H1 (cell line): ENCODE measurements at regions not wholly inside any gene's neighbourhood (a gene's known extent, or its start where the extent isn't known, plus 50 kb on each side); places are given as distances from the start of the nearest gene placed in this dataset.

Source experiments
- CTCF ChIA-PET: fragments of 300-600 bp; sonication (Branson Sonifier 250); formaldehyde crosslinking; loops from one replicate; lab custom pipeline; 2021; ENCODE audit not compliant: partially characterized antibody; lab: Charles Lee
- POLR2A ChIA-PET: fragments of 300-600 bp; sonication (Branson Sonifier 250); formaldehyde crosslinking; loops from one replicate; lab custom pipeline; 2021; ENCODE audit warnings: inconsistent platforms; ENCODE audit not compliant: partially characterized antibody; lab: Charles Lee
- DNase-seq, 2 experiments: peaks; one replicate each; pipeline versions ENCODE4 v3.0.0 to v3.0.0-alpha.2; 2010 to 2022; ENCODE audit warnings: low spot score in 2 of 2, low read depth in 1 of 2, mixed read lengths in 1 of 2
- FAIRE-seq: peaks from 2 replicates; lab custom pipeline; 2011; peaks lifted over from hg19 to GRCh38; lab: Jason Lieb, UNC
- H2AFZ ChIP-seq: 2 replicates; pipeline ENCODE4 v1.8.1; 2012; ENCODE audit warnings: low read length, inconsistent platforms
- H2AK5ac ChIP-seq: 2 replicates; pipeline ENCODE4 v1.6.1; 2013; ENCODE audit warnings: low read depth, low read length
- H2BK120ac ChIP-seq: replicated peaks from 2 replicates; pipeline ENCODE3; 2013; ENCODE audit warnings: low read depth, low read length, inconsistent platforms
- H2BK12ac ChIP-seq: 2 replicates; pipeline ENCODE4 v1.6.1; 2013; ENCODE audit warnings: low read depth, low read length
- H2BK15ac ChIP-seq: 2 replicates; pipeline ENCODE4 v1.6.1; 2013; ENCODE audit warnings: low read length
- H2BK20ac ChIP-seq: 2 replicates; pipeline ENCODE4 v1.6.1; 2013; ENCODE audit warnings: low read length
- H2BK5ac ChIP-seq: 2 replicates; pipeline ENCODE4 v1.6.1; 2013; ENCODE audit warnings: low read depth, low read length
- H3K14ac ChIP-seq: 2 replicates; pipeline ENCODE4 v1.6.1; 2013; ENCODE audit warnings: inconsistent platforms; ENCODE audit not compliant: insufficient read length
- H3K18ac ChIP-seq: 2 replicates; pipeline ENCODE4 v1.6.1; 2013; ENCODE audit warnings: low read length; ENCODE audit errors: extremely low read depth
- H3K23ac ChIP-seq: 2 replicates; pipeline ENCODE4 v1.6.1; 2013; ENCODE audit warnings: inconsistent platforms; ENCODE audit not compliant: insufficient read length
- H3K23me2 ChIP-seq: 2 replicates; pipeline ENCODE4 v1.6.1; 2013; ENCODE audit warnings: low read depth, low read length
- H3K27ac ChIP-seq: 2 replicates; pipeline ENCODE4 v1.6.1; 2011; ENCODE audit warnings: low read depth, low read length, inconsistent platforms
- H3K27me3 ChIP-seq, 4 experiments: replicated peaks in 1 of 4; 1 replicate in 1 of 4; 2 replicates in 3 of 4; pipeline versions ENCODE4 v1.6.1 to v1.8.1; 2011 to 2013; ENCODE audit warnings: low read length in 3 of 4, mild to moderate bottlenecking in 3 of 4, inconsistent platforms in 2 of 4, mixed read lengths in 2 of 4, moderate library complexity in 1 of 4; ENCODE audit not compliant: control insufficient read depth in 3 of 4, insufficient read depth in 3 of 4; ENCODE audit errors: extremely low read depth in 1 of 4
- H3K36me3 ChIP-seq, 4 experiments: 2 replicates each; pipeline versions ENCODE4 v1.6.1 to v1.8.1; 2011 to 2013; ENCODE audit warnings: mild to moderate bottlenecking in 4 of 4, low read length in 3 of 4, moderate library complexity in 2 of 4, control low read depth in 1 of 4, inconsistent platforms in 1 of 4; ENCODE audit not compliant: insufficient read depth in 4 of 4, control insufficient read depth in 2 of 4
- H3K4ac ChIP-seq: replicated peaks from 2 replicates; pipeline ENCODE3; 2013; ENCODE audit warnings: low read length, low read depth, mixed read lengths, inconsistent platforms; ENCODE audit not compliant: insufficient read length
- H3K4me1 ChIP-seq, 4 experiments: replicated peaks in 1 of 4; 1 replicate in 1 of 4; 2 replicates in 3 of 4; pipeline versions ENCODE4 v1.6.1 to v1.8.1; 2011 to 2013; ENCODE audit warnings: low read length in 3 of 4, inconsistent platforms in 2 of 4, mixed read lengths in 1 of 4; ENCODE audit not compliant: insufficient read depth in 4 of 4, control insufficient read depth in 3 of 4
- H3K4me2 ChIP-seq, 2 experiments: 2 replicates each; pipeline versions ENCODE4 v1.6.1 to v1.8.1; 2011 to 2013; ENCODE audit warnings: low read depth in 2 of 2, low read length in 2 of 2, control low read depth in 1 of 2, inconsistent platforms in 1 of 2, mild to moderate bottlenecking in 1 of 2; ENCODE audit not compliant: insufficient read depth in 1 of 2
- H3K4me3 ChIP-seq, 4 experiments: fragments of 200-600, 300-600 bp in 1 of 4; sonication (generic), shearing (Covaris generic), sonication (Bioruptor Twin) in 1 of 4; 2 replicates each; pipeline versions ENCODE4 v1.5.1 to v1.8.1; 2011 to 2016; ENCODE audit warnings: low read length in 4 of 4, low read depth in 3 of 4, control low read depth in 2 of 4, inconsistent platforms in 2 of 4, mild to moderate bottlenecking in 2 of 4, mixed read lengths in 1 of 4, moderate library complexity in 1 of 4; ENCODE audit not compliant: insufficient read depth in 2 of 4; ENCODE audit errors: extremely low read depth in 1 of 4
- H3K56ac ChIP-seq: replicated peaks from 2 replicates; pipeline ENCODE3; 2013; ENCODE audit warnings: low read depth, mild to moderate bottlenecking, mixed read lengths, low read length, inconsistent platforms; ENCODE audit not compliant: insufficient read length
- H3K79me1 ChIP-seq: 2 replicates; pipeline ENCODE4 v1.6.1; 2013; ENCODE audit warnings: low read depth, low read length, control low read depth
- H3K79me2 ChIP-seq, 2 experiments: 2 replicates each; pipeline versions ENCODE4 v1.6.1 to v1.8.1; 2012 to 2013; ENCODE audit warnings: low read length in 2 of 2, mild to moderate bottlenecking in 2 of 2, inconsistent platforms in 1 of 2; ENCODE audit not compliant: insufficient read depth in 2 of 2, control insufficient read depth in 1 of 2
- H3K9ac ChIP-seq, 4 experiments: replicated peaks in 1 of 4; 1 replicate in 1 of 4; 2 replicates in 3 of 4; pipeline versions ENCODE4 v1.6.1 to v1.8.1; 2011 to 2013; ENCODE audit warnings: low read depth in 3 of 4, low read length in 3 of 4, control low read depth in 2 of 4, mild to moderate bottlenecking in 2 of 4, moderate library complexity in 2 of 4, inconsistent platforms in 1 of 4; ENCODE audit errors: extremely low read depth in 1 of 4
- H3K9me3 ChIP-seq, 2 experiments: 2 replicates each; pipeline versions ENCODE4 v1.6.1 to v1.8.1; 2012 to 2013; ENCODE audit warnings: mild to moderate bottlenecking in 2 of 2, moderate library complexity in 2 of 2, control low read depth in 1 of 2, inconsistent platforms in 1 of 2, low read depth in 1 of 2, low read length in 1 of 2, mixed read lengths in 1 of 2; ENCODE audit not compliant: insufficient read depth in 2 of 2
- H4K20me1 ChIP-seq, 2 experiments: replicated peaks in 1 of 2; 2 replicates each; pipeline versions ENCODE3 to v1.8.1; 2011 to 2013; ENCODE audit warnings: inconsistent platforms in 2 of 2, low read length in 2 of 2, mild to moderate bottlenecking in 1 of 2; ENCODE audit not compliant: insufficient read depth in 2 of 2, control insufficient read depth in 1 of 2
- H4K5ac ChIP-seq: 2 replicates; pipeline ENCODE4 v1.6.1; 2013; ENCODE audit warnings: low read length, low read depth, mixed read lengths, inconsistent platforms; ENCODE audit not compliant: insufficient read length
- H4K8ac ChIP-seq: 2 replicates; pipeline ENCODE4 v1.8.0; 2013; ENCODE audit warnings: mild to moderate bottlenecking, moderate library complexity, low read length, inconsistent platforms; ENCODE audit not compliant: insufficient read depth; ENCODE audit errors: extremely low read depth
- H4K91ac ChIP-seq: replicated peaks from 2 replicates; pipeline ENCODE3; 2013; ENCODE audit warnings: low read length, mixed read lengths, inconsistent platforms; ENCODE audit not compliant: insufficient read length
- KDM4A ChIP-seq: IDR thresholded peaks from one replicate; pipeline ENCODE4 v1.7.1; 2012; ENCODE audit warnings: low read depth, mild to moderate bottlenecking, moderate library complexity, low read length, inconsistent platforms; ENCODE audit not compliant: severe bottlenecking
- POLR2A ChIP-seq, 2 experiments: IDR thresholded peaks; 1 replicate in 1 of 2; 2 replicates in 1 of 2; pipeline ENCODE4 v1.6.1; 2011; ENCODE audit warnings: low read depth in 2 of 2, low read length in 2 of 2, mild to moderate bottlenecking in 2 of 2; ENCODE audit errors: control extremely low read depth in 1 of 2
- TF ChIP-seq, protein P1 (sequence below): IDR thresholded peaks from 2 replicates; pipeline ENCODE4 v1.6.1; 2011; ENCODE audit warnings: low read length, improper control_type of control experiment

GRCh38 chr2:49294225-49294624, 139.9 kb upstream of the FSHR start:
- ChIA-PET POLR2A (no interaction called here), CTCF (interaction anchor here (0.5 to 1.5 kb wide), 2 partner anchors 8 to 587 kb away, joined by 3 to 4 read pairs; no protein-coding TSS in a partner anchor)
- Histone ChIP-seq H3K23me2 (no peaks in the 10 kb centered on the region), H4K20me1 (no peaks in the 10 kb centered on the region), H2BK5ac (no peak overlapping the region), H2BK20ac (no peak overlapping the region), H3K4me1 (no peaks in the 10 kb centered on the region), H3K4me2 (no peak overlapping the region), H3K4me3 (no peak overlapping the region), H2BK12ac (no peak overlapping the region), H3K14ac (no peak overlapping the region), H3K18ac (no peak overlapping the region), H3K79me2 (no peaks in the 10 kb centered on the region), H3K23ac (no peak overlapping the region), H2BK15ac (no peak overlapping the region), H2BK120ac (no peak overlapping the region), H3K79me1 (no peaks in the 10 kb centered on the region), H2AK5ac (no peak overlapping the region), H3K9me3 (no peaks in the 10 kb centered on the region), H3K27me3 (no peaks in the 10 kb centered on the region), H2AFZ (no peak overlapping the region), H3K56ac (no peak overlapping the region), H3K27ac (no peak overlapping the region), H3K9ac (no peak overlapping the region), H4K91ac (no peak overlapping the region), H3K4ac (no peak overlapping the region), H4K8ac (no peak overlapping the region), H3K36me3 (no peaks in the 10 kb centered on the region), H4K5ac (no peak overlapping the region)
- TF ChIP-seq KDM4A = no peak
- no peak for TF ChIP-seq POLR2A (IDR thresholded peaks at IDR 0.05; ENCODE audit: control extremely low read depth in 1 of 2, low read depth in 2 of 2, low read length in 2 of 2)
- TF ChIP-seq, protein P1, sequence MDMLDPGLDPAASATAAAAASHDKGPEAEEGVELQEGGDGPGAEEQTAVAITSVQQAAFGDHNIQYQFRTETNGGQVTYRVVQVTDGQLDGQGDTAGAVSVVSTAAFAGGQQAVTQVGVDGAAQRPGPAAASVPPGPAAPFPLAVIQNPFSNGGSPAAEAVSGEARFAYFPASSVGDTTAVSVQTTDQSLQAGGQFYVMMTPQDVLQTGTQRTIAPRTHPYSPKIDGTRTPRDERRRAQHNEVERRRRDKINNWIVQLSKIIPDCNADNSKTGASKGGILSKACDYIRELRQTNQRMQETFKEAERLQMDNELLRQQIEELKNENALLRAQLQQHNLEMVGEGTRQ = no peak
- FAIRE-seq (no peak), DNase-seq (no peak)
